ENCODE measurements at regions not wholly inside any gene's neighbourhood (a gene's known extent, or its start where the extent isn't known, plus 50 kb on each side); places are given as distances from the start of the nearest gene placed in this dataset.

DNA sequence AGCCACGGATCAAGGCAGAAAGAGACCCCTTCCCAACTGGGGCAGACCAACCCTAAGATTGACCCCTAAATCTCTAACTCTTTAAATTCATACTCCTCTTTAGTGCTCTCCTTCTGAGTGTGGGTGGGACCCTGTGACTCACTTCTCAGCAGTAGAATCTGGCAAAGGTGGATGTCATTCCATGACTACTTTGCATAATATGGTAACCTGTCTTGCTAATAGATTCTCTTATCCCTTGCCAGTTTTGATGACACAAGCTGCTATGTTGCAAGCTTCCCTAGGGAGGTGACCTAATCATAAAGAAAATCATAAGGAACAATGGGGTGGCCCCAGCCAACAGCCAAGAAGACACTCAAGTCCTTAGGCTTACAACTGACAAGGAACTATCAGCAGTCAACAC, 155.4 kb upstream of the VWC2 start:
- Histone ChIP-seq H3K4me3 (ENCODE audit: insufficient read length, low read depth) (no peak overlapping the region), H3K9ac (ENCODE audit: insufficient read length, low read depth) (no peak overlapping the region), H3K36me3 (ENCODE audit: insufficient read depth, insufficient read length, low read length) (no peaks in the 10 kb centered on the region), H3K9me3 (ENCODE audit: insufficient read depth, low read length) (peaks cover 4% of the 10 kb centered on the region; the same call in 1 of the 2 replicates), H3K27me3 (ENCODE audit: insufficient read depth, insufficient read length) (no peaks in the 10 kb centered on the region), H3K4me1 (ENCODE audit: insufficient read depth, insufficient read length) (no peaks in the 10 kb centered on the region)
- TF ChIP-seq YY1 (IDR thresholded peaks at IDR 0.05; ENCODE audit: insufficient read depth, insufficient read length) (no peak), ZNF274 (IDR thresholded peaks at IDR 0.05; ENCODE audit: low read depth, low read length) (no peak), SUZ12 (IDR thresholded peaks at IDR 0.05; ENCODE audit: extremely low read depth, insufficient read depth, insufficient read length) (no peak)
- DNase-seq (ENCODE audit: low read depth, low spot score) = no peak

- no peak overlapping the region for H3K9ac ChIP-seq (ENCODE audit: insufficient read length, low read depth)
- TF ChIP-seq SUZ12 (IDR thresholded peaks at IDR 0.05; ENCODE audit: extremely low read depth, insufficient read depth, insufficient read length) (no peak), ZNF274 (IDR thresholded peaks at IDR 0.05; ENCODE audit: low read depth, low read length) (no peak), YY1 (IDR thresholded peaks at IDR 0.05; ENCODE audit: insufficient read depth, insufficient read length) (no peak)
- H3K4me3 ChIP-seq (ENCODE audit: insufficient read length, low read depth) = no peak overlapping the region
- peaks cover 4% of the 10 kb centered on the region; the same call in 1 of the 2 replicates for H3K9me3 ChIP-seq (ENCODE audit: insufficient read depth, low read length)
- H3K27me3 ChIP-seq (ENCODE audit: insufficient read depth, insufficient read length) = no peaks in the 10 kb centered on the region
- H3K4me1 ChIP-seq (ENCODE audit: insufficient read depth, insufficient read length) = no peaks in the 10 kb centered on the region
- no peak for DNase-seq (ENCODE audit: low read depth, low spot score)
- H3K36me3 ChIP-seq (ENCODE audit: insufficient read depth, insufficient read length, low read length) = no peaks in the 10 kb centered on the region
These were observed 149.5 kb upstream of the VWC2 start for GRCh38 chr7:49623943-49624342.

GRCh38 chr7:49624611-49625010, 148.8 kb upstream of the VWC2 start:
- Histone ChIP-seq H3K4me3 (ENCODE audit: insufficient read length, low read depth) (no peak overlapping the region), H3K9ac (ENCODE audit: insufficient read length, low read depth) (no peak overlapping the region), H3K27me3 (ENCODE audit: insufficient read depth, insufficient read length) (no peaks in the 10 kb centered on the region), H3K9me3 (ENCODE audit: insufficient read depth, low read length) (peaks cover 4% of the 10 kb centered on the region; the same call in 1 of the 2 replicates), H3K36me3 (ENCODE audit: insufficient read depth, insufficient read length, low read length) (no peaks in the 10 kb centered on the region), H3K4me1 (ENCODE audit: insufficient read depth, insufficient read length) (no peaks in the 10 kb centered on the region)
- TF ChIP-seq ZNF274 (IDR thresholded peaks at IDR 0.05; ENCODE audit: low read depth, low read length) (no peak), YY1 (IDR thresholded peaks at IDR 0.05; ENCODE audit: insufficient read depth, insufficient read length) (no peak), SUZ12 (IDR thresholded peaks at IDR 0.05; ENCODE audit: extremely low read depth, insufficient read depth, insufficient read length) (no peak)
- no peak for DNase-seq (ENCODE audit: low read depth, low spot score)

GRCh38 chr7:49630513-49630912, 142.9 kb upstream of the VWC2 start:
- Histone ChIP-seq H3K9me3 (ENCODE audit: insufficient read depth, low read length) (no peaks in the 10 kb centered on the region), H3K36me3 (ENCODE audit: insufficient read depth, insufficient read length, low read length) (no peaks in the 10 kb centered on the region), H3K27me3 (ENCODE audit: insufficient read depth, insufficient read length) (no peaks in the 10 kb centered on the region), H3K4me3 (ENCODE audit: insufficient read length, low read depth) (no peak overlapping the region), H3K4me1 (ENCODE audit: insufficient read depth, insufficient read length) (no peaks in the 10 kb centered on the region), H3K9ac (ENCODE audit: insufficient read length, low read depth) (no peak overlapping the region)
- DNase-seq (ENCODE audit: low read depth, low spot score) = no peak
- no peak for TF ChIP-seq ZNF274 (IDR thresholded peaks at IDR 0.05; ENCODE audit: low read depth, low read length)
- TF ChIP-seq SUZ12 (IDR thresholded peaks at IDR 0.05; ENCODE audit: extremely low read depth, insufficient read depth, insufficient read length) = no peak
- no peak for TF ChIP-seq YY1 (IDR thresholded peaks at IDR 0.05; ENCODE audit: insufficient read depth, insufficient read length)

DNA sequence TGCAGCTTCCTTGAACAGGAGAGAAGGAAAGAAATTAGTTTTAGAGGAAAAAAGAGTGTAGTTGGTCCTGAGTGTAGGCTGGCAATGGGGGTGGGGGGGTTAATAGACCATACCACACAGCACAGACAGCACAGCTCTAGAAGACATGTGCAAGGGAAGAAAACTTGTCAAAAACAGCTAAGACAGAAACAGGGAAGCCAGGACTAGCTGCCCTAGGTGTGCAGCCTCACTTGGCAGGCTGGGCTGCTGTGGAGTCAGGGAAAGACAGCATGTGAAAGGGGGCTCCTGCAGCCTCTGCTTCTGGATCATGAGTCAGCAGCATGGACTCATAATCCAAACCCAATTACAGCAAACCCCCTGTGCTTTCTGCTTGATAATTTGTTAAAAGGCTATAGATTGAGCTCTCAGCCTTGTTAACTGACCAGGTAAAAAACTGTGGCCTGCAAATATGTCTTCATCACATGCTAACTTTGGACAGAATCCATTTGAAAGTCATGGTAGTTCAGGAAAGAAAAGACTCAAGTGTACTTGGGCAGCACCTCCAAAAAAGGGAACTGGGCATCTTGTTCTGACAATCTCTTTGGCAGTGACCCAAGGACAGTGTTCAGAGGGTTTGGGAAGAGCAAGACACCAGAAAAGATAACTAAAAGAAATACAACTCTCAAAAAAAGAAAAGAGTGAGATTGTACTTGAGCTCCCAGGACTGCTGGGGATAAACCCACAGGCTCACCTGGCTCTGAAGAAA, 142.2 kb upstream of the VWC2 start:
- no peak for DNase-seq (ENCODE audit: low read depth, low spot score)
- no peaks in the 10 kb centered on the region for H3K4me1 ChIP-seq (ENCODE audit: insufficient read depth, insufficient read length)
- no peaks in the 10 kb centered on the region for H3K36me3 ChIP-seq (ENCODE audit: insufficient read depth, insufficient read length, low read length)
- H3K9me3 ChIP-seq (ENCODE audit: insufficient read depth, low read length) = no peaks in the 10 kb centered on the region
- no peaks in the 10 kb centered on the region for H3K27me3 ChIP-seq (ENCODE audit: insufficient read depth, insufficient read length)
- no peak for TF ChIP-seq YY1 (IDR thresholded peaks at IDR 0.05; ENCODE audit: insufficient read depth, insufficient read length)
- TF ChIP-seq ZNF274 (IDR thresholded peaks at IDR 0.05; ENCODE audit: low read depth, low read length) = no peak
- TF ChIP-seq SUZ12 (IDR thresholded peaks at IDR 0.05; ENCODE audit: extremely low read depth, insufficient read depth, insufficient read length) = no peak
- H3K9ac ChIP-seq (ENCODE audit: insufficient read length, low read depth) = no peak overlapping the region
- H3K4me3 ChIP-seq (ENCODE audit: insufficient read length, low read depth) = no peak overlapping the region

- H3K4me1 ChIP-seq (ENCODE audit: insufficient read depth, insufficient read length) = no peaks in the 10 kb centered on the region
- TF ChIP-seq SUZ12 (IDR thresholded peaks at IDR 0.05; ENCODE audit: extremely low read depth, insufficient read depth, insufficient read length) = no peak
- no peak for TF ChIP-seq ZNF274 (IDR thresholded peaks at IDR 0.05; ENCODE audit: low read depth, low read length)
- TF ChIP-seq YY1 (IDR thresholded peaks at IDR 0.05; ENCODE audit: insufficient read depth, insufficient read length) = no peak
- no peak overlapping the region for H3K4me3 ChIP-seq (ENCODE audit: insufficient read length, low read depth)
- no peak overlapping the region for H3K9ac ChIP-seq (ENCODE audit: insufficient read length, low read depth)
- no peaks in the 10 kb centered on the region for H3K27me3 ChIP-seq (ENCODE audit: insufficient read depth, insufficient read length)
- H3K36me3 ChIP-seq (ENCODE audit: insufficient read depth, insufficient read length, low read length) = no peaks in the 10 kb centered on the region
- H3K9me3 ChIP-seq (ENCODE audit: insufficient read depth, low read length) = no peaks in the 10 kb centered on the region
- no peak for DNase-seq (ENCODE audit: low read depth, low spot score)
These were observed 141.5 kb upstream of the VWC2 start for GRCh38 chr7:49631960-49632359.

DNA sequence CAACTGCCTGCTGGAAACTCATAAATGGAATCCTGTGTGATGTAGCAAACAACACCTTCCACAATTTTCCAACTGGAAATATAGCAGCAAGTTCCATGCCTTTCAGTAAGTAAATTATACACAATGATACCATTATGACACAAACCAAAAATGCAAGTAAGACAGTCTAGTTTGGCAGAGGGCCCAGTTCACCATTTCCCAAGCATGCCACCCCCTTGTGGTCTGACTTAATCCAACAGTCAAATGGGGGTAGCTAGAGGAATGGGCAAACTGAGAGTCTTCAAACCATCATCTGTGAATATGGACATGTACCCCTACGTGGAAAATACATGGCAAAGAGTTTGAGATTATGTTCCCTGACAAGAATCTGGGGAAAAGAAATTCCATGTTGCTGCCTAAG, 137.6 kb upstream of the VWC2 start:
- no peaks in the 10 kb centered on the region for H3K36me3 ChIP-seq (ENCODE audit: insufficient read depth, insufficient read length, low read length)
- no peak overlapping the region for H3K4me3 ChIP-seq (ENCODE audit: insufficient read length, low read depth)
- no peak overlapping the region for H3K9ac ChIP-seq (ENCODE audit: insufficient read length, low read depth)
- no peaks in the 10 kb centered on the region for H3K4me1 ChIP-seq (ENCODE audit: insufficient read depth, insufficient read length)
- no peak for TF ChIP-seq YY1 (IDR thresholded peaks at IDR 0.05; ENCODE audit: insufficient read depth, insufficient read length)
- no peak for TF ChIP-seq SUZ12 (IDR thresholded peaks at IDR 0.05; ENCODE audit: extremely low read depth, insufficient read depth, insufficient read length)
- TF ChIP-seq ZNF274 (IDR thresholded peaks at IDR 0.05; ENCODE audit: low read depth, low read length) = no peak
- DNase-seq (ENCODE audit: low read depth, low spot score) = no peak
- no peaks in the 10 kb centered on the region for H3K27me3 ChIP-seq (ENCODE audit: insufficient read depth, insufficient read length)
- no peaks in the 10 kb centered on the region for H3K9me3 ChIP-seq (ENCODE audit: insufficient read depth, low read length)
